HG03045 (cell line): ENCODE measurements at regions not wholly inside any gene's neighbourhood (a gene's known extent, or its start where the extent isn't known, plus 50 kb on each side); places are given as distances from the start of the nearest gene placed in this dataset.

ENCODE experiments used
- ATAC-seq: cut with Tn5 transposase; IDR thresholded peaks from one replicate; pipeline ENCODE4 v1.9.1; 2021; ENCODE audit warnings: mild to moderate bottlenecking, moderate library complexity; ENCODE audit not compliant: unreplicated experiment

- no peak for ATAC-seq
Measured at GRCh38 chr6:14316651-14317386, 199.2 kb downstream of the CD83 start.

GRCh38 chr6:14317387-14317970 is 199.9 kb downstream of the CD83 start:
- ATAC-seq = no peak

- ATAC-seq = no peak
Measured at GRCh38 chr6:14320332-14320731, 202.8 kb downstream of the CD83 start.

- no peak for ATAC-seq
Measured at GRCh38 chr6:14321992-14322772, 204.6 kb downstream of the CD83 start.

- ATAC-seq = no peak
Measured at GRCh38 chr6:14322841-14323240, 205.3 kb downstream of the CD83 start.

- ATAC-seq = no peak
Measured at GRCh38 chr6:14326774-14327173, 209.2 kb downstream of the CD83 start.

GRCh38 chr6:14328163-14328562 is 210.6 kb downstream of the CD83 start:
- ATAC-seq = no peak

- ATAC-seq = no peak
Measured at GRCh38 chr6:14333556-14334305, 216.2 kb downstream of the CD83 start.

GRCh38 chr6:14335071-14335470 is 217.5 kb downstream of the CD83 start:
- ATAC-seq = no peak

- ATAC-seq = no peak
Measured at GRCh38 chr6:14337152-14337551, 219.6 kb downstream of the CD83 start.

GRCh38 chr6:14339172-14339571 is 221.6 kb downstream of the CD83 start:
- no peak for ATAC-seq

GRCh38 chr6:14339711-14340584 is 222.4 kb downstream of the CD83 start:
- no peak for ATAC-seq

- no peak for ATAC-seq
Measured at GRCh38 chr6:14344486-14344885, 226.9 kb downstream of the CD83 start.

GRCh38 chr6:14348389-14348788 is 230.8 kb downstream of the CD83 start:
- no peak for ATAC-seq

GRCh38 chr6:14349507-14349906 is 231.9 kb downstream of the CD83 start:
- no peak for ATAC-seq

GRCh38 chr6:14350210-14350609 is 232.6 kb downstream of the CD83 start:
- no peak for ATAC-seq

GRCh38 chr6:14353281-14353680 is 235.7 kb downstream of the CD83 start:
- no peak for ATAC-seq

GRCh38 chr6:14353798-14354197 is 236.2 kb downstream of the CD83 start:
- ATAC-seq = no peak

- ATAC-seq = no peak
Measured at GRCh38 chr6:14354919-14355572, 237.5 kb downstream of the CD83 start.

- no peak for ATAC-seq
Measured at GRCh38 chr6:14359438-14359837, 241.9 kb downstream of the CD83 start.
